HEK293 (cell line): ENCODE measurements at regions not wholly inside any gene's neighbourhood (a gene's known extent, or its start where the extent isn't known, plus 50 kb on each side); places are given as distances from the start of the nearest gene placed in this dataset.

Source experiments
- ATF2 ChIP-seq: fragments of 450-650 bp; formaldehyde crosslinking; IDR thresholded peaks from 2 replicates; pipeline ENCODE4 v1.5.1; 2016; ENCODE audit warnings: missing biosample characterization, missing genetic modification characterization, low read depth
- KLF10 ChIP-seq: fragments of 450-650 bp; IDR thresholded peaks from 2 replicates; pipeline ENCODE4 v1.5.1; 2018; ENCODE audit warnings: missing biosample characterization, mild to moderate bottlenecking, missing genetic modification characterization
- YY1 ChIP-seq: fragments of 450-650 bp; formaldehyde crosslinking; IDR thresholded peaks from 2 replicates; pipeline ENCODE4 v1.5.1; 2018; ENCODE audit warnings: missing biosample characterization, missing genetic modification characterization
- ZNF140 ChIP-seq: fragments of 450-650 bp; formaldehyde crosslinking; IDR thresholded peaks from 2 replicates; pipeline ENCODE4 v1.5.1; 2016; ENCODE audit warnings: missing biosample characterization, missing genetic modification characterization
- ZNF394 ChIP-seq: fragments of 450-650 bp; formaldehyde crosslinking; IDR thresholded peaks from 2 replicates; pipeline ENCODE4 v1.5.1; 2016; ENCODE audit warnings: missing biosample characterization, missing genetic modification characterization, mild to moderate bottlenecking, moderate library complexity, borderline replicate concordance
- ZNF561 ChIP-seq: fragments of 450-650 bp; IDR thresholded peaks from 2 replicates; pipeline ENCODE4 v1.5.1; 2018; ENCODE audit warnings: missing biosample characterization, missing genetic modification characterization, borderline replicate concordance
- ZNF580 ChIP-seq: fragments of 450-650 bp; formaldehyde crosslinking; IDR thresholded peaks from 2 replicates; pipeline ENCODE4 v1.5.1; 2016; ENCODE audit warnings: missing biosample characterization, missing genetic modification characterization
- ZNF707 ChIP-seq: fragments of 450-650 bp; formaldehyde crosslinking; IDR thresholded peaks from 2 replicates; pipeline ENCODE4 v1.5.1; 2016; ENCODE audit warnings: missing biosample characterization, missing genetic modification characterization

DNA sequence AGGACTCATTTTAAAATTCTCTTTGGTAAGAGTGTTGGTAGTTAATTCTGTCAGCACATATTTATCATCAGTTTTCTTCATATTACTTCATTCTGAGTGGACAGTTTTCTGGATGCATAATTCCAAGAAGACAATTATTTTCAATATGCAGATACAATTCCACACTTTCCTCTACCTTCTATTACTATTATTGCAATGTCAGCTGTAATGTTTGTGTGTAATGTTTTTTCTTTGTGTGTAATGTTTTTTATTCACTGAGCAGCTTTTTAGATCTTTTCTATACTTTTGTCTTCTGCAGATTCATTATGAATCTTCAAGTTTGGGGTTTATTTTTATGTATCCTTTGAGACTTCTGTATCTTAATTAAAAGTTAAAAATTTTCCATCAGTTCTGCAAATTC, 264.0 kb upstream of the VRK2 start:
- TF ChIP-seq ZNF561 (tag by site-specific recombination) (no peak), ZNF140 (no peak), ZNF707 (tag by site-specific recombination) (no peak), ATF2 (tag by site-specific recombination) (no peak), ZNF394 (no peak), YY1 (tag by site-specific recombination) (no peak), ZNF580 (tag by site-specific recombination) (no peak), KLF10 (tag by site-specific recombination) (no peak)
